Fibroblast of the aortic adventitia (primary cell): ENCODE measurements at regions not wholly inside any gene's neighbourhood (a gene's known extent, or its start where the extent isn't known, plus 50 kb on each side); places are given as distances from the start of the nearest gene placed in this dataset.
A peak's percentile ranks its signal among the peaks of the same experiment; 100 is the strongest.

ENCODE experiments used
- DNase-seq: peaks from one replicate; pipeline ENCODE4 v3.0.0-alpha.2; 2010; ENCODE audit warnings: low read depth
- H3K4me3 ChIP-seq: 2 replicates; pipeline ENCODE4 v1.5.1; 2011; ENCODE audit warnings: low read depth, mild to moderate bottlenecking, control low read depth, low read length, moderate library complexity
- CTCF ChIP-seq: IDR thresholded peaks from 2 replicates; pipeline ENCODE4 v1.5.1; 2011; ENCODE audit warnings: mild to moderate bottlenecking, low read length, control low read depth, inconsistent platforms; ENCODE audit not compliant: insufficient read depth

- no peak overlapping the region for H3K4me3 ChIP-seq
- TF ChIP-seq CTCF: no peak
- DNase-seq: peak; percentile 10
These were observed 207.0 kb downstream of the CSNK1G3 start for GRCh38 chr5:123719004-123719403.

GRCh38 chr5:123718238-123718637, 206.3 kb downstream of the CSNK1G3 start:
- peak; percentile 39 for DNase-seq
- TF ChIP-seq CTCF: no peak
- H3K4me3 ChIP-seq: no peak overlapping the region

GRCh38 chr5:123717139-123717538, 205.2 kb downstream of the CSNK1G3 start:
- no peak overlapping the region for H3K4me3 ChIP-seq
- peak; percentile 84 for DNase-seq
- TF ChIP-seq CTCF: no peak

- H3K4me3 ChIP-seq: no peak overlapping the region
- DNase-seq: peak; percentile 15
- TF ChIP-seq CTCF: no peak
These were observed 198.1 kb downstream of the CSNK1G3 start for GRCh38 chr5:123710031-123710430.

- TF ChIP-seq CTCF: no peak
- no peak overlapping the region for H3K4me3 ChIP-seq
- no peak for DNase-seq
These were observed 197.4 kb downstream of the CSNK1G3 start for GRCh38 chr5:123709422-123709821.

GRCh38 chr5:123708074-123708806, 196.3 kb downstream of the CSNK1G3 start:
- TF ChIP-seq CTCF: no peak
- peak; percentile 90 for DNase-seq
- no peak overlapping the region for H3K4me3 ChIP-seq

GRCh38 chr5:123706531-123706930, 194.6 kb downstream of the CSNK1G3 start:
- H3K4me3 ChIP-seq: no peak overlapping the region
- TF ChIP-seq CTCF: no peak
- DNase-seq: no peak
